K562 (cell line): ENCODE measurements at regions not wholly inside any gene's neighbourhood (a gene's known extent, or its start where the extent isn't known, plus 50 kb on each side); places are given as distances from the start of the nearest gene placed in this dataset.

ENCODE experiments used
- EWSR1 ChIP-seq: fragments of 450-650 bp; IDR thresholded peaks from 2 replicates; pipeline ENCODE4 v1.6.1; 2018; ENCODE audit warnings: borderline replicate concordance, mild to moderate bottlenecking, low read depth, moderate library complexity; ENCODE audit not compliant: partially characterized antibody
- GMEB1 ChIP-seq: fragments of 250-450 bp; sonication (Bioruptor Pico); IDR thresholded peaks from 2 replicates; pipeline ENCODE4 v1.4.0; 2020; ENCODE audit warnings: mild to moderate bottlenecking
- HCFC1 ChIP-seq: IDR thresholded peaks from 2 replicates; pipeline ENCODE4 v1.6.1; 2012; ENCODE audit warnings: low read depth, low read length, improper control_type of control experiment
- NR3C1 ChIP-seq: sonication (generic); formaldehyde crosslinking; IDR thresholded peaks from 2 replicates; pipeline ENCODE4 v1.8.1; 2022; ENCODE audit warnings: missing genetic modification reagents
- POLR2A ChIP-seq: fragments of 450-650 bp; conservative IDR thresholded peaks from 2 replicates; pipeline ENCODE4 v1.6.1; 2016
- POLR3G ChIP-seq: IDR thresholded peaks from 2 replicates; pipeline ENCODE4 v1.6.1; 2011; ENCODE audit not compliant: insufficient read length, insufficient replicate concordance; ENCODE audit errors: extremely low read depth
- RBFOX2 ChIP-seq: fragments of 200-400 bp; formaldehyde crosslinking; IDR thresholded peaks from 2 replicates; pipeline ENCODE4 v1.6.1; 2017; ENCODE audit warnings: low read depth, mild to moderate bottlenecking, low read length, moderate library complexity
- TF ChIP-seq, protein P1 (sequence below): fragments of 250-450 bp; sonication (Bioruptor Pico); IDR thresholded peaks from 2 replicates; pipeline ENCODE4 v1.5.0; 2020; ENCODE audit warnings: mild to moderate bottlenecking, borderline replicate concordance

DNA sequence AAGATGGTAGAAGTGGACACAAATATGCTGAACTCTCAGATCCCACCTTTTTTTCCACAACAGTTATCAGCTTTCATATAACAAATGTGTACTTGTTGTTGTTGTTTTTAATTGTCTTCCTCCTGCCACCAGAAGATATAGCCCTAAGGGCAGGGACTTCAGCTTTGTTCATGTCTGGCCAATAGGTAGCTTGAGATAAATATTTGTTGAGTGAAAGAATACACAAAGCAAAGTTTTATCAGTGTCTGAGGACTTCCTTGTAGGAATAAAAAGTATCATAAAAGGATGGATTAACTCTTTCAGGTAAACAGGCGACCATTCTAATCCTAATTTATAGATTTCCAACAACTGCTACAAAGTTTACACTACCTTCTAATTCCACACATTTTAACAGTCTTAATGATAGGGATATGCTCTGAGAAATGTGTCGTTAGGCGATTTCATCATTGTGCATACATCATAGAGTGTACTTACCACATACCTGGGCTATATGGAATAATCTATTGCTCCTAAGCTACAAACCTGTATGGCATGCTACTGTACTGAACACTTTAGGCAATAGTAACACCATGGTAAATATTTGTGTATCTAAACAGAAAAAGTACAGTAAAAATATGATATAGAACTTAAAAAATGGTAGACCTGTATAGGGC is 186.1 kb downstream of the ATOH1 start:
- no peak for TF ChIP-seq EWSR1
- no peak for TF ChIP-seq HCFC1
- TF ChIP-seq, protein P1, sequence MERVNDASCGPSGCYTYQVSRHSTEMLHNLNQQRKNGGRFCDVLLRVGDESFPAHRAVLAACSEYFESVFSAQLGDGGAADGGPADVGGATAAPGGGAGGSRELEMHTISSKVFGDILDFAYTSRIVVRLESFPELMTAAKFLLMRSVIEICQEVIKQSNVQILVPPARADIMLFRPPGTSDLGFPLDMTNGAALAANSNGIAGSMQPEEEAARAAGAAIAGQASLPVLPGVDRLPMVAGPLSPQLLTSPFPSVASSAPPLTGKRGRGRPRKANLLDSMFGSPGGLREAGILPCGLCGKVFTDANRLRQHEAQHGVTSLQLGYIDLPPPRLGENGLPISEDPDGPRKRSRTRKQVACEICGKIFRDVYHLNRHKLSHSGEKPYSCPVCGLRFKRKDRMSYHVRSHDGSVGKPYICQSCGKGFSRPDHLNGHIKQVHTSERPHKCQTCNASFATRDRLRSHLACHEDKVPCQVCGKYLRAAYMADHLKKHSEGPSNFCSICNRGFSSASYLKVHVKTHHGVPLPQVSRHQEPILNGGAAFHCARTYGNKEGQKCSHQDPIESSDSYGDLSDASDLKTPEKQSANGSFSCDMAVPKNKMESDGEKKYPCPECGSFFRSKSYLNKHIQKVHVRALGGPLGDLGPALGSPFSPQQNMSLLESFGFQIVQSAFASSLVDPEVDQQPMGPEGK, result no peak
- no peak for TF ChIP-seq POLR3G
- TF ChIP-seq POLR2A, result no peak
- TF ChIP-seq GMEB1, result no peak
- no peak for TF ChIP-seq RBFOX2
- no peak for TF ChIP-seq NR3C1 (CRISPR knock-in tag)
